AG08396 (cell line): ENCODE measurements at regions not wholly inside any gene's neighbourhood (a gene's known extent, or its start where the extent isn't known, plus 50 kb on each side); places are given as distances from the start of the nearest gene placed in this dataset.

Source experiments
- DNase-seq: peaks from one replicate; pipeline ENCODE4 v3.0.0; 2012; ENCODE audit warnings: low spot score, mixed read lengths

GRCh38 chr1:163257763-163258162, 55.0 kb upstream of the RGS5 start:
- no peak for DNase-seq

DNA sequence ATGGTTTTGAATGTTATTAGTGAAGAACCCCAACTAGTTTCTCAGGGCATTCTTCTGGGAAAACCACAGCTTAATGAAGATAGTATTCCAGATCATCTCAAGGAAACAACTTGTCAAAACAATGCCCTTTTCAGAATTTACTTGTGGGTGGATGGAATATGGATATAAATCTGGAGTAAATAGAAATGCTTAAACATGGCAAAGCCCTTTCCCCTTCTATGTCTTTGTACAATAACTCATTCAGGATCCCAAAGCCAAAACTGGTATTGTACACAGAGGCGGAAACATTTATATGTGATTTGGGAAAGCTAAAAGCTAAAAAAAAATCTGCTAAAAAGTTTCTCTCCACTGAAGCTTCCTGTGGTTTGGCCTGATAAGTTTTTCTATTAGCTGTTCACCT, 55.5 kb upstream of the RGS5 start:
- DNase-seq: peak; percentile 8

GRCh38 chr1:163263818-163264655, 57.7 kb upstream of the NUF2 start:
- DNase-seq: no peak

DNA sequence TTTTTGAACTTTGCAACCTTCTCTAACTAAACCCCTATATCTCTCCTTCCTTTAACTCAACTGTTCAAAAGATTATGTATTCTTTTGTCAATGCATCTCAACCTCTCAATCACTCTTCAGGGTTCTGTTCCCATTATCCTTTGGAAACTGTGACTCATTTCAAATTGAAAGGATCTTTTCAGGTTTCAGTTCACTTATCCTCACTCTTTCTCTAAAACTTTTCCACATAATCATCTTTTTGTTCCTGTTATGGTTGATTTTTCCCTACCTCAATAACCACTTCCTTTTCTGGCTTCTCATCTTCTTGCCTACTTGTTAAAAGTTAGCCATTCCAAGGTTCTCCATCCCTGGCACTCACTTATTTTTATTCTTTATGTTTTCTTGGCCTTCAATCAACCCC, 56.2 kb upstream of the NUF2 start:
- no peak for DNase-seq

GRCh38 chr1:163267962-163268361, 53.8 kb upstream of the NUF2 start:
- DNase-seq: no peak

DNA sequence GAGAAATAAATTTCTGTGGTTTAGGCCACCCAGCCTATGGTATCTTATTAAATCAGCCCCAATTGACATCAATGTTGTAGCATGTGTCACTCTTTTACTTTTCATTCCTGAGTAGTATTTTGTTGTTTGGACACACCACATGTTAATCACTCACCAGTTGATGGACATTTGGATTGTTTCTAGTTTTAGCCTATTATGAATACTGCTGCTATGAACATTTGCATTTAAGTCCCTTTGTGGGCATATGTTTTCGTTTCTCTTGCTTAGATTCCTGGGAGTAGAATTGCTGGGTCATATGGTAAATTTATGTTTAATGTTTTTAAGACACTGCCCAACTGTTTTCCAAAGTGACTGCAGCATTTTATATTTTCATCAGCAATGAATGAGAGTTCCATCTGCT, 50.2 kb upstream of the NUF2 start:
- no peak for DNase-seq
